H1 (cell line): ENCODE measurements at regions not wholly inside any gene's neighbourhood (a gene's known extent, or its start where the extent isn't known, plus 50 kb on each side); places are given as distances from the start of the nearest gene placed in this dataset.

ENCODE experiments used
- CTCF ChIA-PET: fragments of 300-600 bp; sonication (Branson Sonifier 250); formaldehyde crosslinking; loops from one replicate; lab custom pipeline; 2021; ENCODE audit not compliant: partially characterized antibody; lab: Charles Lee
- POLR2A ChIA-PET: fragments of 300-600 bp; sonication (Branson Sonifier 250); formaldehyde crosslinking; loops from one replicate; lab custom pipeline; 2021; ENCODE audit warnings: inconsistent platforms; ENCODE audit not compliant: partially characterized antibody; lab: Charles Lee
- DNase-seq, 2 experiments: peaks; one replicate each; pipeline versions ENCODE4 v3.0.0 to v3.0.0-alpha.2; 2010 to 2022; ENCODE audit warnings: low spot score in 2 of 2, low read depth in 1 of 2, mixed read lengths in 1 of 2
- FAIRE-seq: peaks from 2 replicates; lab custom pipeline; 2011; peaks lifted over from hg19 to GRCh38; lab: Jason Lieb, UNC
- H2AFZ ChIP-seq: 2 replicates; pipeline ENCODE4 v1.8.1; 2012; ENCODE audit warnings: low read length, inconsistent platforms
- H2AK5ac ChIP-seq: 2 replicates; pipeline ENCODE4 v1.6.1; 2013; ENCODE audit warnings: low read depth, low read length
- H2BK120ac ChIP-seq: replicated peaks from 2 replicates; pipeline ENCODE3; 2013; ENCODE audit warnings: low read depth, low read length, inconsistent platforms
- H2BK12ac ChIP-seq: 2 replicates; pipeline ENCODE4 v1.6.1; 2013; ENCODE audit warnings: low read depth, low read length
- H2BK15ac ChIP-seq: 2 replicates; pipeline ENCODE4 v1.6.1; 2013; ENCODE audit warnings: low read length
- H2BK20ac ChIP-seq: 2 replicates; pipeline ENCODE4 v1.6.1; 2013; ENCODE audit warnings: low read length
- H2BK5ac ChIP-seq: 2 replicates; pipeline ENCODE4 v1.6.1; 2013; ENCODE audit warnings: low read depth, low read length
- H3K14ac ChIP-seq: 2 replicates; pipeline ENCODE4 v1.6.1; 2013; ENCODE audit warnings: inconsistent platforms; ENCODE audit not compliant: insufficient read length
- H3K18ac ChIP-seq: 2 replicates; pipeline ENCODE4 v1.6.1; 2013; ENCODE audit warnings: low read length; ENCODE audit errors: extremely low read depth
- H3K23ac ChIP-seq: 2 replicates; pipeline ENCODE4 v1.6.1; 2013; ENCODE audit warnings: inconsistent platforms; ENCODE audit not compliant: insufficient read length
- H3K23me2 ChIP-seq: 2 replicates; pipeline ENCODE4 v1.6.1; 2013; ENCODE audit warnings: low read depth, low read length
- H3K27ac ChIP-seq: 2 replicates; pipeline ENCODE4 v1.6.1; 2011; ENCODE audit warnings: low read depth, low read length, inconsistent platforms
- H3K27me3 ChIP-seq, 4 experiments: replicated peaks in 1 of 4; 1 replicate in 1 of 4; 2 replicates in 3 of 4; pipeline versions ENCODE4 v1.6.1 to v1.8.1; 2011 to 2013; ENCODE audit warnings: low read length in 3 of 4, mild to moderate bottlenecking in 3 of 4, inconsistent platforms in 2 of 4, mixed read lengths in 2 of 4, moderate library complexity in 1 of 4; ENCODE audit not compliant: control insufficient read depth in 3 of 4, insufficient read depth in 3 of 4; ENCODE audit errors: extremely low read depth in 1 of 4
- H3K36me3 ChIP-seq, 4 experiments: 2 replicates each; pipeline versions ENCODE4 v1.6.1 to v1.8.1; 2011 to 2013; ENCODE audit warnings: mild to moderate bottlenecking in 4 of 4, low read length in 3 of 4, moderate library complexity in 2 of 4, control low read depth in 1 of 4, inconsistent platforms in 1 of 4; ENCODE audit not compliant: insufficient read depth in 4 of 4, control insufficient read depth in 2 of 4
- H3K4ac ChIP-seq: replicated peaks from 2 replicates; pipeline ENCODE3; 2013; ENCODE audit warnings: low read length, low read depth, mixed read lengths, inconsistent platforms; ENCODE audit not compliant: insufficient read length
- H3K4me1 ChIP-seq, 4 experiments: replicated peaks in 1 of 4; 1 replicate in 1 of 4; 2 replicates in 3 of 4; pipeline versions ENCODE4 v1.6.1 to v1.8.1; 2011 to 2013; ENCODE audit warnings: low read length in 3 of 4, inconsistent platforms in 2 of 4, mixed read lengths in 1 of 4; ENCODE audit not compliant: insufficient read depth in 4 of 4, control insufficient read depth in 3 of 4
- H3K4me2 ChIP-seq, 2 experiments: 2 replicates each; pipeline versions ENCODE4 v1.6.1 to v1.8.1; 2011 to 2013; ENCODE audit warnings: low read depth in 2 of 2, low read length in 2 of 2, control low read depth in 1 of 2, inconsistent platforms in 1 of 2, mild to moderate bottlenecking in 1 of 2; ENCODE audit not compliant: insufficient read depth in 1 of 2
- H3K4me3 ChIP-seq, 4 experiments: fragments of 200-600, 300-600 bp in 1 of 4; sonication (generic), shearing (Covaris generic), sonication (Bioruptor Twin) in 1 of 4; 2 replicates each; pipeline versions ENCODE4 v1.5.1 to v1.8.1; 2011 to 2016; ENCODE audit warnings: low read length in 4 of 4, low read depth in 3 of 4, control low read depth in 2 of 4, inconsistent platforms in 2 of 4, mild to moderate bottlenecking in 2 of 4, mixed read lengths in 1 of 4, moderate library complexity in 1 of 4; ENCODE audit not compliant: insufficient read depth in 2 of 4; ENCODE audit errors: extremely low read depth in 1 of 4
- H3K56ac ChIP-seq: replicated peaks from 2 replicates; pipeline ENCODE3; 2013; ENCODE audit warnings: low read depth, mild to moderate bottlenecking, mixed read lengths, low read length, inconsistent platforms; ENCODE audit not compliant: insufficient read length
- H3K79me1 ChIP-seq: 2 replicates; pipeline ENCODE4 v1.6.1; 2013; ENCODE audit warnings: low read depth, low read length, control low read depth
- H3K79me2 ChIP-seq, 2 experiments: 2 replicates each; pipeline versions ENCODE4 v1.6.1 to v1.8.1; 2012 to 2013; ENCODE audit warnings: low read length in 2 of 2, mild to moderate bottlenecking in 2 of 2, inconsistent platforms in 1 of 2; ENCODE audit not compliant: insufficient read depth in 2 of 2, control insufficient read depth in 1 of 2
- H3K9ac ChIP-seq, 4 experiments: replicated peaks in 1 of 4; 1 replicate in 1 of 4; 2 replicates in 3 of 4; pipeline versions ENCODE4 v1.6.1 to v1.8.1; 2011 to 2013; ENCODE audit warnings: low read depth in 3 of 4, low read length in 3 of 4, control low read depth in 2 of 4, mild to moderate bottlenecking in 2 of 4, moderate library complexity in 2 of 4, inconsistent platforms in 1 of 4; ENCODE audit errors: extremely low read depth in 1 of 4
- H3K9me3 ChIP-seq, 2 experiments: 2 replicates each; pipeline versions ENCODE4 v1.6.1 to v1.8.1; 2012 to 2013; ENCODE audit warnings: mild to moderate bottlenecking in 2 of 2, moderate library complexity in 2 of 2, control low read depth in 1 of 2, inconsistent platforms in 1 of 2, low read depth in 1 of 2, low read length in 1 of 2, mixed read lengths in 1 of 2; ENCODE audit not compliant: insufficient read depth in 2 of 2
- H4K20me1 ChIP-seq, 2 experiments: replicated peaks in 1 of 2; 2 replicates each; pipeline versions ENCODE3 to v1.8.1; 2011 to 2013; ENCODE audit warnings: inconsistent platforms in 2 of 2, low read length in 2 of 2, mild to moderate bottlenecking in 1 of 2; ENCODE audit not compliant: insufficient read depth in 2 of 2, control insufficient read depth in 1 of 2
- H4K5ac ChIP-seq: 2 replicates; pipeline ENCODE4 v1.6.1; 2013; ENCODE audit warnings: low read length, low read depth, mixed read lengths, inconsistent platforms; ENCODE audit not compliant: insufficient read length
- H4K8ac ChIP-seq: 2 replicates; pipeline ENCODE4 v1.8.0; 2013; ENCODE audit warnings: mild to moderate bottlenecking, moderate library complexity, low read length, inconsistent platforms; ENCODE audit not compliant: insufficient read depth; ENCODE audit errors: extremely low read depth
- H4K91ac ChIP-seq: replicated peaks from 2 replicates; pipeline ENCODE3; 2013; ENCODE audit warnings: low read length, mixed read lengths, inconsistent platforms; ENCODE audit not compliant: insufficient read length
- ASH2L ChIP-seq: fragments of 200-600, 300-600 bp; sonication (generic); IDR thresholded peaks from one replicate; pipeline ENCODE4 v1.7.1; 2017; ENCODE audit warnings: low read length
- JUND ChIP-seq: IDR thresholded peaks from 2 replicates; pipeline ENCODE4 v1.6.1; 2011; ENCODE audit warnings: mild to moderate bottlenecking, improper control_type of control experiment, low read length
- POLR2A ChIP-seq, 2 experiments: IDR thresholded peaks; 1 replicate in 1 of 2; 2 replicates in 1 of 2; pipeline ENCODE4 v1.6.1; 2011; ENCODE audit warnings: low read depth in 2 of 2, low read length in 2 of 2, mild to moderate bottlenecking in 2 of 2; ENCODE audit errors: control extremely low read depth in 1 of 2
- SP1 ChIP-seq: IDR thresholded peaks from 2 replicates; pipeline ENCODE4 v1.6.1; 2011; ENCODE audit warnings: low read depth, low read length

GRCh38 chr1:198024782-198025181 is 107.6 kb downstream of the LHX9 start:
- Histone ChIP-seq H2AK5ac (no peak overlapping the region), H3K23me2 (no peaks in the 10 kb centered on the region), H4K20me1 (no peaks in the 10 kb centered on the region), H3K14ac (no peak overlapping the region), H4K5ac (no peak overlapping the region), H3K4me3 (no peak overlapping the region), H3K4me1 (no peaks in the 10 kb centered on the region), H4K91ac (no peak overlapping the region), H2BK15ac (no peak overlapping the region), H3K23ac (no peak overlapping the region), H3K36me3 (no peaks in the 10 kb centered on the region), H3K4me2 (no peak overlapping the region), H2AFZ (peak overlapping the region; percentile 91; the same call in 1 of the 2 replicates), H3K56ac (no peak overlapping the region), H2BK20ac (no peak overlapping the region), H3K79me2 (no peaks in the 10 kb centered on the region), H3K18ac (no peak overlapping the region), H2BK120ac (no peak overlapping the region), H3K27me3 (no peaks in the 10 kb centered on the region), H3K27ac (no peak overlapping the region), H3K9ac (no peak overlapping the region), H2BK5ac (no peak overlapping the region), H3K79me1 (no peaks in the 10 kb centered on the region), H2BK12ac (no peak overlapping the region), H3K9me3 (no peaks in the 10 kb centered on the region), H3K4ac (no peak overlapping the region), H4K8ac (no peak overlapping the region)
- FAIRE-seq: no peak
- no peak for DNase-seq
- ChIA-PET POLR2A (no interaction called here), CTCF (interaction anchor here (1.4 to 1.6 kb wide), 2 partner anchors 29 to 100 kb away, joined by 4 read pairs; no protein-coding TSS in a partner anchor)
- no peak for TF ChIP-seq ASH2L
- TF ChIP-seq SP1: no peak
- TF ChIP-seq POLR2A (IDR thresholded peaks at IDR 0.05; ENCODE audit: control extremely low read depth in 1 of 2, low read depth in 2 of 2, low read length in 2 of 2): no peak
- TF ChIP-seq JUND: 0 out of 2 replicates have a peak, but pooled peaks have one; percentile 31
